ENCODE measurements at regions not wholly inside any gene's neighbourhood (a gene's known extent, or its start where the extent isn't known, plus 50 kb on each side); places are given as distances from the start of the nearest gene placed in this dataset.

- TF ChIP-seq, protein P1, sequence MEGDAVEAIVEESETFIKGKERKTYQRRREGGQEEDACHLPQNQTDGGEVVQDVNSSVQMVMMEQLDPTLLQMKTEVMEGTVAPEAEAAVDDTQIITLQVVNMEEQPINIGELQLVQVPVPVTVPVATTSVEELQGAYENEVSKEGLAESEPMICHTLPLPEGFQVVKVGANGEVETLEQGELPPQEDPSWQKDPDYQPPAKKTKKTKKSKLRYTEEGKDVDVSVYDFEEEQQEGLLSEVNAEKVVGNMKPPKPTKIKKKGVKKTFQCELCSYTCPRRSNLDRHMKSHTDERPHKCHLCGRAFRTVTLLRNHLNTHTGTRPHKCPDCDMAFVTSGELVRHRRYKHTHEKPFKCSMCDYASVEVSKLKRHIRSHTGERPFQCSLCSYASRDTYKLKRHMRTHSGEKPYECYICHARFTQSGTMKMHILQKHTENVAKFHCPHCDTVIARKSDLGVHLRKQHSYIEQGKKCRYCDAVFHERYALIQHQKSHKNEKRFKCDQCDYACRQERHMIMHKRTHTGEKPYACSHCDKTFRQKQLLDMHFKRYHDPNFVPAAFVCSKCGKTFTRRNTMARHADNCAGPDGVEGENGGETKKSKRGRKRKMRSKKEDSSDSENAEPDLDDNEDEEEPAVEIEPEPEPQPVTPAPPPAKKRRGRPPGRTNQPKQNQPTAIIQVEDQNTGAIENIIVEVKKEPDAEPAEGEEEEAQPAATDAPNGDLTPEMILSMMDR (IDR thresholded peaks at IDR 0.05; ENCODE audit: low read length): no peak
- TF ChIP-seq EZH2 (optimal IDR thresholded peaks at IDR 0.05; ENCODE audit: low read depth, low read length): no peak
Measured at GRCh38 chr11:101354801-101355200, 225.2 kb upstream of the PGR start.

All from MM.1S (cell line).